HEK293T (cell line): ENCODE measurements at regions not wholly inside any gene's neighbourhood (a gene's known extent, or its start where the extent isn't known, plus 50 kb on each side); places are given as distances from the start of the nearest gene placed in this dataset.

ENCODE experiments used
- CTCF ChIA-PET: fragments of 350-600 bp; formaldehyde crosslinking; extraction: SDS; loops from one replicate; lab custom pipeline; 2021; ENCODE audit warnings: antibody characterized with exemption, inconsistent platforms; lab: Yijun Ruan, JAX
- POLR2A ChIA-PET: fragments of 350-600 bp; formaldehyde crosslinking; extraction: SDS; loops from one replicate; lab custom pipeline; 2020; ENCODE audit warnings: antibody characterized with exemption, inconsistent platforms; lab: Yijun Ruan, JAX
- DNase-seq: peaks from one replicate; pipeline ENCODE4 v3.0.0; 2012; ENCODE audit warnings: mixed read lengths; ENCODE audit errors: extremely low spot score
- ARNT ChIP-seq: fragments of 450-650 bp; IDR thresholded peaks from 2 replicates; pipeline ENCODE4 v1.6.1; 2017; ENCODE audit warnings: mild to moderate bottlenecking
- BHLHE40 ChIP-seq: fragments of 450-650 bp; IDR thresholded peaks from 2 replicates; pipeline ENCODE4 v1.6.1; 2016; ENCODE audit warnings: mild to moderate bottlenecking, moderate library complexity, borderline replicate concordance
- CTBP1 ChIP-seq: fragments of 450-650 bp; IDR thresholded peaks from 2 replicates; pipeline ENCODE4 v1.6.1; 2016; ENCODE audit warnings: borderline replicate concordance
- ELF4 ChIP-seq: fragments of 450-650 bp; IDR thresholded peaks from 2 replicates; pipeline ENCODE4 v1.6.1; 2017; ENCODE audit warnings: antibody characterized with exemption
- FOXA1 ChIP-seq: fragments of 450-650 bp; IDR thresholded peaks from 2 replicates; pipeline ENCODE4 v1.6.1; 2016; ENCODE audit warnings: mild to moderate bottlenecking
- FOXK2 ChIP-seq: fragments of 450-650 bp; IDR thresholded peaks from 2 replicates; pipeline ENCODE4 v1.6.1; 2016; ENCODE audit warnings: mild to moderate bottlenecking
- FOXM1 ChIP-seq: fragments of 450-650 bp; IDR thresholded peaks from 2 replicates; pipeline ENCODE4 v1.6.1; 2017; ENCODE audit warnings: mild to moderate bottlenecking, borderline replicate concordance
- HDGF ChIP-seq: fragments of 450-650 bp; IDR thresholded peaks from 2 replicates; pipeline ENCODE4 v1.6.1; 2017; ENCODE audit warnings: antibody characterized with exemption, borderline replicate concordance
- L3MBTL2 ChIP-seq: fragments of 450-650 bp; conservative IDR thresholded peaks from 2 replicates; pipeline ENCODE4 v1.6.1; 2016; ENCODE audit warnings: mild to moderate bottlenecking
- LEF1 ChIP-seq: fragments of 450-650 bp; IDR thresholded peaks from 2 replicates; pipeline ENCODE4 v1.6.1; 2017; ENCODE audit warnings: mild to moderate bottlenecking, borderline replicate concordance
- NFRKB ChIP-seq: fragments of 450-650 bp; IDR thresholded peaks from 2 replicates; pipeline ENCODE4 v1.6.1; 2016; ENCODE audit warnings: mild to moderate bottlenecking, moderate library complexity
- SP1 ChIP-seq: fragments of 450-650 bp; IDR thresholded peaks from 2 replicates; pipeline ENCODE4 v1.6.1; 2017
- SUZ12 ChIP-seq: fragments of 450-650 bp; IDR thresholded peaks from 2 replicates; pipeline ENCODE4 v1.6.1; 2016; ENCODE audit warnings: mild to moderate bottlenecking
- TARDBP ChIP-seq: fragments of 450-650 bp; IDR thresholded peaks from 2 replicates; pipeline ENCODE4 v1.6.1; 2016
- ZNF384 ChIP-seq: fragments of 450-650 bp; IDR thresholded peaks from 2 replicates; pipeline ENCODE4 v1.6.1; 2016
- TF ChIP-seq, protein P1 (sequence below): fragments of 450-650 bp; IDR thresholded peaks from 2 replicates; pipeline ENCODE4 v1.6.1; 2016

DNA sequence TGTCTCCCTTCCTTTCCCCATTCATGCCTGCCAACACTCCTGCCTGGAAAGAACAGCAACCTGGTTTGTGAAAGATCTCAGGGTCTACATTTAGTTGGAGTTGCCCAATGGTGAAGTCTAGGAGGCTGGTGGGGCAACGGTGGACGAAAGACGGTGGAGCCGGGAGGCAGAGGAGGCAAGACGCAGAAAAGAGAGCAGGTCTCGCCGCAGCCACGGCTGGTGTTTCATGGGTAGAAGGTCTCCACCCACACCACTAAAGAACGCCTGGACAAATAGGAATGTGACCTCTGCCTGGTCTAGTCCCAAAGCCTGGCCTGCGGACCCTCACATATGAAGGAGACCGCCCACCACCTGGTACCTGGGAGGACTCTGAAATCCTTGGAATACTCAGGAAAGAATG, 185.6 kb downstream of the ALG10 start:
- TF ChIP-seq L3MBTL2 (no peak), HDGF (no peak), NFRKB (no peak), FOXA1 (no peak), ELF4 (no peak), CTBP1 (no peak), TARDBP (no peak), BHLHE40 (no peak), FOXK2 (no peak), SUZ12 (no peak)
- TF ChIP-seq, protein P1, sequence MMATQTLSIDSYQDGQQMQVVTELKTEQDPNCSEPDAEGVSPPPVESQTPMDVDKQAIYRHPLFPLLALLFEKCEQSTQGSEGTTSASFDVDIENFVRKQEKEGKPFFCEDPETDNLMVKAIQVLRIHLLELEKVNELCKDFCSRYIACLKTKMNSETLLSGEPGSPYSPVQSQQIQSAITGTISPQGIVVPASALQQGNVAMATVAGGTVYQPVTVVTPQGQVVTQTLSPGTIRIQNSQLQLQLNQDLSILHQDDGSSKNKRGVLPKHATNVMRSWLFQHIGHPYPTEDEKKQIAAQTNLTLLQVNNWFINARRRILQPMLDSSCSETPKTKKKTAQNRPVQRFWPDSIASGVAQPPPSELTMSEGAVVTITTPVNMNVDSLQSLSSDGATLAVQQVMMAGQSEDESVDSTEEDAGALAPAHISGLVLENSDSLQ, result no peak
- ChIA-PET CTCF (no interaction called here), POLR2A (no interaction called here)
- DNase-seq, result no peak

DNA sequence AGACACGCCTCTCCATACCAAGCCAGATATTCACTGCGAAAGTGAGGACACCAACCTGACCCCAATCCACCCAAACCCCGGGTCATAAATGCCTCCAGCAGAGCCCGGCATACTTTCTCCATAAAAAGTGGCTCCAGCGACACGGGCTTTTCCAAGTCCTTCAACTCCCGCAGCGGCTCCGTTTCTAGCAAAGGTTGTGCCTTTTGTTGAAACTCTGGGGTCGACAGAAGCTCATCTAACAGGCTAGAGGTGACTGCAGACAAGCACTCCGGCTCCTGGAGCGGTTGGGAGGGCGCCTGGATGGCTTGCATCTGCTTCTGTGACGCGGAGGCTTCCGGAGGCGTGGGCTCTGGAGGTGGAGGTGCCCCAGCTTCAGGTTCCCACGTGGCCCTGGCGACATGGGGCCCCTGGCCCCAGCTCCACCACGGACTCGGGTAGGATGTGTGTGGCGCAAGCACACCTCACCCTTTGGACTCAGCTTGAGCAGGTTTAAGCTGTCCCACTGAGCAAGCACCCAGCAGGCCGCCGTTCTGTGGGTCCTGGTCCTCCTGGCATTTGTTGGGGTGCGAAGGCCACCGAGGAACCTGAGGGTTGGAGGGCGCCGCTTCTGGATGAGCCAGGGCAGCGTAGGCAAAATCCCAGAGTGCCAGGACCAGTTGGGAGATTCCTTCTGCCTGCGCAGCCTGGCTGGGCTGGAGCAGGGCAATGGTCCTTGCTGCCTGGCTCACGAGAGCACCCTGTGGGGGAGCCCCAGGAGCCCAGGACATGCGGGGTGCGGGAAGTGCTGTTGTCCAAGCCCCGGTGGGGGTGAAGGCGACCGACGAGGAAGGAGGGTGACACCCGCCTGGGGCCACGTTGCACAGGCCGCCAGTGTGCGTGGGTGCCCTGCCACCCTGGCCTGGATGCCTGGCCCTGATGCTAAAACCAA, 186.3 kb downstream of the ALG10 start:
- DNase-seq, result no peak
- CTCF ChIA-PET, result no interaction called here
- POLR2A ChIA-PET, result no interaction called here
- TF ChIP-seq FOXM1 (no peak), FOXK2 (no peak), FOXA1 (no peak), BHLHE40 (no peak), HDGF (no peak), ZNF384 (no peak), TARDBP (no peak), NFRKB (no peak), SP1 (no peak), LEF1 (no peak), ELF4 (no peak), SUZ12 (no peak), CTBP1 (no peak)
- TF ChIP-seq, protein P1, result no peak

GRCh38 chr12:34209259-34209835, 187.1 kb downstream of the ALG10 start:
- no peak for DNase-seq
- ChIA-PET CTCF (no interaction called here), POLR2A (no interaction called here)
- no peak for TF ChIP-seq FOXM1
- TF ChIP-seq FOXK2, result no peak
- no peak for TF ChIP-seq BHLHE40
- no peak for TF ChIP-seq FOXA1
- TF ChIP-seq LEF1, result no peak
- no peak for TF ChIP-seq NFRKB
- TF ChIP-seq HDGF, result no peak
- no peak for TF ChIP-seq SUZ12
- TF ChIP-seq ARNT, result no peak

- ChIA-PET POLR2A (no interaction called here), CTCF (no interaction called here)
- DNase-seq, result no peak
- TF ChIP-seq SUZ12, result no peak
- no peak for TF ChIP-seq TARDBP
These were observed 187.9 kb downstream of the ALG10 start for GRCh38 chr12:34210183-34210582.

DNA sequence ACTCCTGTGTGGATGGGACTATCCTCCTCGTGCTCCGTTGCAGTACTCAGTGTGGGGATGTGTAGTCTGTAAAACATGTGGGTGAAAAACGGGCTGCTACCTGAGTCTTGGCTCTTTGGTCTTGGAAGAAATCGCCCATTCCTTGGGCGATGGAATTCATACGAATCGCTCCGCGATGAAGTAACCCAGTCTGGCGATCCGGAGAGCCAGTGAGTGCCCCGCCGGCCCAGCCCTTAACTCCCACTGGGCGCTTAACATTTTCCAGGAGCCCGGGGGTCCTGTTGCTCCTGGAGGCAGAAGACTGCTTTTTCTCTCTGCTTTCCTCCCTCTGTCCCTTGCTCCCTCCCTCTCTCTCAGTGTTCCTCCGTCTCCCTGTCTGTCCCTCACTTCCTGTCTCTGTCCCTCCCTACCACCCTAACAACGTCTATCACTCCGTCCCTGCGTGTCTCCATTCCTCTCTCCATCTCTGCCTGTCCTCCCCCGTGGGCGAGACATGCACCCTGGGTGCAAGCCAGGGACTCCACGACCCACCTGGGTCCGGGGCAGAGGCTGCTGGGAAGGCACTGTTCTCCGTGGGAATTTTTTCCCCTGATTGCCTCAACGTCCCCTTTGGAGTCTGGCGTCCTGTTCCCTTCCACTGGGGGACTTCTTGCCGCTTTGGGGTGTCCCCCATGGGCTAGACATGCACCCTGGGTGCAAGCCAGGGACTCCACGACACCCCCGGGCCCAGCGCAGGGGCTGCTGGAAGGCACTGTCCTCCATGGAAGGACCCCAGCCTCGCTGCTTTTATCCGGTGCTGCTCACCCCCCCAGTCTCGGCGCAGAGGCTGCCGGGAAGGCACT, 188.6 kb downstream of the ALG10 start:
- ChIA-PET POLR2A (no interaction called here), CTCF (no interaction called here)
- TF ChIP-seq HDGF, result no peak
- no peak for TF ChIP-seq L3MBTL2
- no peak for TF ChIP-seq BHLHE40
- TF ChIP-seq FOXK2, result no peak
- no peak for TF ChIP-seq ARNT
- no peak for TF ChIP-seq SUZ12
- DNase-seq, result no peak

GRCh38 chr12:34212651-34213050, 190.4 kb downstream of the ALG10 start:
- DNase-seq, result no peak
- CTCF ChIA-PET, result no interaction called here
- TF ChIP-seq BHLHE40, result no peak
- TF ChIP-seq FOXA1, result no peak
- no peak for TF ChIP-seq ZNF384
- TF ChIP-seq ELF4, result no peak
- no peak for TF ChIP-seq L3MBTL2
- TF ChIP-seq FOXM1, result no peak
- TF ChIP-seq NFRKB, result no peak
- TF ChIP-seq SP1, result no peak
- no peak for TF ChIP-seq HDGF
- TF ChIP-seq CTBP1, result no peak
- TF ChIP-seq FOXK2, result no peak
- no peak for TF ChIP-seq TARDBP
- TF ChIP-seq LEF1, result no peak
- POLR2A ChIA-PET, result no interaction called here
